ENCODE measurements at regions not wholly inside any gene's neighbourhood (a gene's known extent, or its start where the extent isn't known, plus 50 kb on each side); places are given as distances from the start of the nearest gene placed in this dataset. TPM values are rescaled to one million over a fixed set of nuclear protein-coding genes. Genes with fewer than 3 reads are reported as not detected.
"Not testable (repeated sequence)": the region's sequence is repeated elsewhere in the genome, so short reads cannot be mapped to it uniquely, and the experiment has no call there.

GRCh38 chr13:23127540-23127939 is 53.2 kb upstream of the SGCG start:
- ATAC-seq; H3K4me1 Mint-ChIP-seq; H3K27ac Mint-ChIP-seq; H3F3A ChIP-seq (replicated peaks; ENCODE audit: low read depth); H3K27me3 Mint-ChIP-seq (ENCODE audit: insufficient read depth, low read depth, poor library complexity); H3K27me3 ChIP-seq (ENCODE audit: insufficient read depth); H2AFZ ChIP-seq; H3K4me1 ChIP-seq (ENCODE audit: insufficient read depth); H3K4me3 ChIP-seq; H3K9me3 Mint-ChIP-seq; H3K36me3 ChIP-seq (ENCODE audit: insufficient read depth); H3K9me2 ChIP-seq (ENCODE audit: insufficient read depth); DNase-seq (ENCODE audit: low spot score); H3K79me2 ChIP-seq (replicated peaks; ENCODE audit: insufficient read depth); H3K4me3 Mint-ChIP-seq; H4K20me1 ChIP-seq (replicated peaks; ENCODE audit: insufficient read depth); H3K4me2 ChIP-seq; H3K27ac ChIP-seq (ENCODE audit: low read depth); H3K36me3 Mint-ChIP-seq (ENCODE audit: low read depth): not testable (repeated sequence)

GRCh38 chr13:23129331-23129730 is 51.4 kb upstream of the SGCG start:
- Histone ChIP-seq H3K36me3 (ENCODE audit: insufficient read depth) (no peaks in the 10 kb centered on the region), H3K27me3 (ENCODE audit: insufficient read depth) (no peaks in the 10 kb centered on the region), H3K27ac (ENCODE audit: low read depth) (no peak overlapping the region), H3K4me3 (no peak overlapping the region), H3K4me1 (ENCODE audit: insufficient read depth) (no peaks in the 10 kb centered on the region), H4K20me1 (replicated peaks; ENCODE audit: insufficient read depth) (no peaks in the 10 kb centered on the region), H2AFZ (no peak overlapping the region), H3K79me2 (replicated peaks; ENCODE audit: insufficient read depth) (no peaks in the 10 kb centered on the region), H3F3A (replicated peaks; ENCODE audit: low read depth) (no peaks in the 10 kb centered on the region), H3K9me2 (ENCODE audit: insufficient read depth) (peaks cover 5% of the 10 kb centered on the region; the same call in 1 of the 2 replicates), H3K4me2 (no peak overlapping the region)
- Mint-ChIP-seq H3K27ac (no peak overlapping the region), H3K4me3 (no peak overlapping the region), H3K9me3 (no peaks in the 10 kb centered on the region), H3K36me3 (ENCODE audit: low read depth) (no peaks in the 10 kb centered on the region), H3K4me1 (no peaks in the 10 kb centered on the region), H3K27me3 (ENCODE audit: insufficient read depth, low read depth, poor library complexity) (no peaks in the 10 kb centered on the region)
- DNase-seq (ENCODE audit: low spot score) (no peak), ATAC-seq (no peak)
- TF ChIP-seq POLR2AphosphoS5 (IDR thresholded peaks at IDR 0.05; ENCODE audit: low read depth): no peak
- TF ChIP-seq JUNB (IDR thresholded peaks at IDR 0.05; ENCODE audit: unreplicated experiment): no peak
- TF ChIP-seq NANOG (IDR thresholded peaks at IDR 0.05; ENCODE audit: borderline replicate concordance): no peak

Small RNAs in the stretch of these regions (small RNA-seq; reads per million reads assigned to genes)
- gene MTND3P1 (ENCODE audit: low replicate concordance) (not detected), gene RF00049 (ENCODE audit: low replicate concordance) (not detected)

All from GM23338 (cell line).